ENCODE measurements at regions not wholly inside any gene's neighbourhood (a gene's known extent, or its start where the extent isn't known, plus 50 kb on each side); places are given as distances from the start of the nearest gene placed in this dataset.
A peak's percentile ranks its signal among the peaks of the same experiment; 100 is the strongest.

DNA sequence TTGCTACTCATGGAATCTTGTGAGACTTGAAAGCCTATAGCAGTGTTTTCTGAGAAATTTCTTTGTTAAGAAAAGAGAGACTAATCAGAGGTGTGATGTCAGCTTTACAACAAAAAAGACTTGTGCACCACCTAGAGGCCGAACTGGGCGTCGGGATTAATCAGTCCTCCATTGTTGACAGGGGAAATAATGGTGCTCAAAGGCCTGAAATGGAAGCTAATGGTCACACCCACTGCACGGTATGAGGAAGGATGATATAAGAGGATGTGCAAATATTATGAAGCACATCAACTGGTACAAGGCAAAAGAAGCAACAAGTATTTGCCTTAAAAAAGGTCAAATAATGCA is 480.2 kb upstream of the MIR17HG start:
- no peaks in the 10 kb centered on the region for H3K79me2 ChIP-seq (ENCODE audit: insufficient read depth, low read length)
- peak; percentile 79 for DNase-seq (ENCODE audit: insufficient read length, low spot score, missing footprints)
- no peak overlapping the region for H3K27ac ChIP-seq (ENCODE audit: low read depth, low read length)
- TF ChIP-seq, protein P1, sequence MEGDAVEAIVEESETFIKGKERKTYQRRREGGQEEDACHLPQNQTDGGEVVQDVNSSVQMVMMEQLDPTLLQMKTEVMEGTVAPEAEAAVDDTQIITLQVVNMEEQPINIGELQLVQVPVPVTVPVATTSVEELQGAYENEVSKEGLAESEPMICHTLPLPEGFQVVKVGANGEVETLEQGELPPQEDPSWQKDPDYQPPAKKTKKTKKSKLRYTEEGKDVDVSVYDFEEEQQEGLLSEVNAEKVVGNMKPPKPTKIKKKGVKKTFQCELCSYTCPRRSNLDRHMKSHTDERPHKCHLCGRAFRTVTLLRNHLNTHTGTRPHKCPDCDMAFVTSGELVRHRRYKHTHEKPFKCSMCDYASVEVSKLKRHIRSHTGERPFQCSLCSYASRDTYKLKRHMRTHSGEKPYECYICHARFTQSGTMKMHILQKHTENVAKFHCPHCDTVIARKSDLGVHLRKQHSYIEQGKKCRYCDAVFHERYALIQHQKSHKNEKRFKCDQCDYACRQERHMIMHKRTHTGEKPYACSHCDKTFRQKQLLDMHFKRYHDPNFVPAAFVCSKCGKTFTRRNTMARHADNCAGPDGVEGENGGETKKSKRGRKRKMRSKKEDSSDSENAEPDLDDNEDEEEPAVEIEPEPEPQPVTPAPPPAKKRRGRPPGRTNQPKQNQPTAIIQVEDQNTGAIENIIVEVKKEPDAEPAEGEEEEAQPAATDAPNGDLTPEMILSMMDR (IDR thresholded peaks at IDR 0.05; ENCODE audit: extremely low read depth, low read depth, low read length): peak; percentile 64
- no peak overlapping the region for H2AFZ ChIP-seq (ENCODE audit: low read length)
- no peaks in the 10 kb centered on the region for H3K36me3 ChIP-seq (ENCODE audit: insufficient read depth, low read length)
- no peaks in the 10 kb centered on the region for H4K20me1 ChIP-seq (ENCODE audit: insufficient read depth, low read length)
- no peak overlapping the region for H3K4me3 ChIP-seq (ENCODE audit: insufficient read depth, low read length)
- H3K4me1 ChIP-seq (ENCODE audit: insufficient read depth, low read length): no peaks in the 10 kb centered on the region
- no peak overlapping the region for H3K4me2 ChIP-seq (ENCODE audit: insufficient read depth, low read length)
- H3K27me3 ChIP-seq (ENCODE audit: insufficient read depth, low read length): no peaks in the 10 kb centered on the region
- H3K9me3 ChIP-seq (ENCODE audit: low read depth, low read length): no peaks in the 10 kb centered on the region

DNA sequence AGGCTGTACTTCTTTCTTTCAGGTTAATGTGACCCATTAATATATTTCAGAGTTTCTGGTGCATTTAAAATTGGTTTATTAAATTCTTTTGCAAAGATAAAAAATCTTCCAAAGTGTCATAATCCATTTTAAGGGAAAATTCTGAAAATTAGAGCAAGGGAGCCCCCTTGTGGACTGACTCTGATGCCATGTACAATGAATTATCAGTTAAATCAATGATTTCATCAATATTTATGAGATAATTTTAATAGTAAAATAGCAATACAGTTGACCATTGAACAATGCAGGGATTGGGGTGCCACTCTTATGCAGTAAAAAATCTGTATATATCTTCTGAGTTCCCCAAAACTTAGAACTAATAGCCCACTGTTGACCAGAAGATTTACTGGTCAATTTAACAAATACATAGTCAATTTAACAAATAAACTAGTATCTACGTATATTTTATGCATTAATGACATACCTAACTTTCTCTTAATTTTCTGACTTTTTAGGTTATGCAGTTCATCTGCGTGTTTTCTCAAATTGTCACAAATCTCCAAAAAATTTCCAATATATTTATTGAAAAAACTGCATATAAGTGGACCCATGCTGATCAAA is 479.1 kb upstream of the MIR17HG start:
- TF ChIP-seq, protein P1 (IDR thresholded peaks at IDR 0.05; ENCODE audit: extremely low read depth, low read depth, low read length): peak; percentile 62
- no peak for DNase-seq (ENCODE audit: insufficient read length, low spot score, missing footprints)
- no peaks in the 10 kb centered on the region for H3K79me2 ChIP-seq (ENCODE audit: insufficient read depth, low read length)

DNA sequence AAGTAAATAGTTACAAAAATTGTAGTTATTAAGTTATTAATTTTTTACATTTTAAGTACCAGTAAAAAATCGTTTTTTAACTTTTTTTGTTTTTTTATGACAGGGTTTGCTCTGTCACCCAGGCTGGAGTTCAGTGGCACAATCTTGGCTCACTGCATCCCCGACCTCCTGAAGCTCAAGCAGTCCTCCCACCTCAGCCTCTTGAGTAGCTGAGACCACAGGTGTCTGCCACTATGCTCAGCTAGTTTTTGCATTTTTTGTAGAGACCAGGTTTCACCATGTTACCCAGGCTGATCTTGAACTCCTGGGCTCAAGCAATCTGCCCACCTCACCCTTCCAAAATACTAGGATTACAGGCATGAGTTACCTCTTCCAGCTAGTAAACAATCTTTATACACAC is 477.9 kb upstream of the MIR17HG start:
- TF ChIP-seq, protein P1 (IDR thresholded peaks at IDR 0.05; ENCODE audit: extremely low read depth, low read depth, low read length): no peak
- no peaks in the 10 kb centered on the region for H3K79me2 ChIP-seq (ENCODE audit: insufficient read depth, low read length)
- no peak overlapping the region for H2AFZ ChIP-seq (ENCODE audit: low read length)
- H3K27me3 ChIP-seq (ENCODE audit: insufficient read depth, low read length): no peaks in the 10 kb centered on the region
- no peaks in the 10 kb centered on the region for H3K9me3 ChIP-seq (ENCODE audit: low read depth, low read length)
- no peak overlapping the region for H3K27ac ChIP-seq (ENCODE audit: low read depth, low read length)
- H3K4me3 ChIP-seq (ENCODE audit: insufficient read depth, low read length): no peak overlapping the region
- no peaks in the 10 kb centered on the region for H3K36me3 ChIP-seq (ENCODE audit: insufficient read depth, low read length)
- no peaks in the 10 kb centered on the region for H4K20me1 ChIP-seq (ENCODE audit: insufficient read depth, low read length)
- H3K4me1 ChIP-seq (ENCODE audit: insufficient read depth, low read length): no peaks in the 10 kb centered on the region
- no peak for DNase-seq (ENCODE audit: insufficient read length, low spot score, missing footprints)
- no peak overlapping the region for H3K4me2 ChIP-seq (ENCODE audit: insufficient read depth, low read length)

More for the DNA sequence above, 479.1 kb upstream of the MIR17HG start:
- Histone ChIP-seq H2AFZ (ENCODE audit: low read length) (no peak overlapping the region), H3K36me3 (ENCODE audit: insufficient read depth, low read length) (no peaks in the 10 kb centered on the region), H3K27ac (ENCODE audit: low read depth, low read length) (no peak overlapping the region), H3K4me2 (ENCODE audit: insufficient read depth, low read length) (no peak overlapping the region), H3K4me1 (ENCODE audit: insufficient read depth, low read length) (no peaks in the 10 kb centered on the region), H3K9me3 (ENCODE audit: low read depth, low read length) (no peaks in the 10 kb centered on the region), H4K20me1 (ENCODE audit: insufficient read depth, low read length) (no peaks in the 10 kb centered on the region), H3K4me3 (ENCODE audit: insufficient read depth, low read length) (no peak overlapping the region), H3K27me3 (ENCODE audit: insufficient read depth, low read length) (no peaks in the 10 kb centered on the region)

DNA sequence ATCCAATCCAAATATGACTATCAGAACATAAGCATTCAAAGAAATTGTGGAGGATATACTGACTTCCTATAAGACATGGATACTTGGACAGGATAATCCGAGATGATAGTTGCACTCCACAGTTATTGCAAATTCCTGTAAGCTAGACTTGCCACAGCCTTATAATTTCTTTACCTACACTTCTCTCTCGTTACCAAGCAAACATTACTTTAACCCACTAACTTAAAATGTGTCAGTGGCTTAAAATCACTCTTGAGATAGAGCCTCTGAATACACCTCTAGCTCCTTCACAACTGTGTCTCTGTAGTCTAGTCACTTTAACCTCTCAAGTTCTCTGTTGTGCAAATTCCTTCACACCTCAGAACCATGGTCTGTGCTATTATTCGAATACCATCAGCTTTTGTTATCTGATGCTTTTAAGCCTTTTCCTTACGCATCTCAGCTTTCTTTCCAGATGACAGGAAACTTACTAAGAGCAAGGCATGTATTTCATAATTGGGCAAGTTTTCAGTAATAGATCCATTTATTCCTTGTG is 474.9 kb upstream of the MIR17HG start:
- TF ChIP-seq, protein P1 (IDR thresholded peaks at IDR 0.05; ENCODE audit: extremely low read depth, low read depth, low read length): no peak

More for the DNA sequence above, 474.9 kb upstream of the MIR17HG start:
- Histone ChIP-seq H3K36me3 (ENCODE audit: insufficient read depth, low read length) (no peaks in the 10 kb centered on the region), H3K27ac (ENCODE audit: low read depth, low read length) (no peak overlapping the region), H3K4me3 (ENCODE audit: insufficient read depth, low read length) (no peak overlapping the region), H4K20me1 (ENCODE audit: insufficient read depth, low read length) (no peaks in the 10 kb centered on the region), H3K27me3 (ENCODE audit: insufficient read depth, low read length) (no peaks in the 10 kb centered on the region), H3K4me2 (ENCODE audit: insufficient read depth, low read length) (no peak overlapping the region), H2AFZ (ENCODE audit: low read length) (no peak overlapping the region), H3K79me2 (ENCODE audit: insufficient read depth, low read length) (no peaks in the 10 kb centered on the region), H3K4me1 (ENCODE audit: insufficient read depth, low read length) (no peaks in the 10 kb centered on the region), H3K9me3 (ENCODE audit: low read depth, low read length) (no peaks in the 10 kb centered on the region)
- no peak for DNase-seq (ENCODE audit: insufficient read length, low spot score, missing footprints)

Data from osteoblast (primary cell).